Keratinocyte (primary cell): ENCODE measurements at regions not wholly inside any gene's neighbourhood (a gene's known extent, or its start where the extent isn't known, plus 50 kb on each side); places are given as distances from the start of the nearest gene placed in this dataset.

Source experiments
- EZH2 ChIP-seq: IDR thresholded peaks from one replicate; pipeline ENCODE4 v1.6.1; 2012; ENCODE audit warnings: inconsistent platforms, mild to moderate bottlenecking, low read length, moderate library complexity
- TF ChIP-seq, protein P1 (sequence below), 3 experiments: IDR thresholded peaks in 1 of 3; conservative IDR thresholded peaks in 1 of 3; optimal IDR thresholded peaks in 1 of 3; 2 replicates in 2 of 3; 3 replicates in 1 of 3; pipeline versions ENCODE3 to v1.5.1; 2011; ENCODE audit warnings: low read length in 3 of 3, mild to moderate bottlenecking in 3 of 3, moderate library complexity in 2 of 3, control low read depth in 1 of 3, inconsistent platforms in 1 of 3; ENCODE audit not compliant: insufficient read depth in 2 of 3; ENCODE audit errors: extremely low read depth in 1 of 3

DNA sequence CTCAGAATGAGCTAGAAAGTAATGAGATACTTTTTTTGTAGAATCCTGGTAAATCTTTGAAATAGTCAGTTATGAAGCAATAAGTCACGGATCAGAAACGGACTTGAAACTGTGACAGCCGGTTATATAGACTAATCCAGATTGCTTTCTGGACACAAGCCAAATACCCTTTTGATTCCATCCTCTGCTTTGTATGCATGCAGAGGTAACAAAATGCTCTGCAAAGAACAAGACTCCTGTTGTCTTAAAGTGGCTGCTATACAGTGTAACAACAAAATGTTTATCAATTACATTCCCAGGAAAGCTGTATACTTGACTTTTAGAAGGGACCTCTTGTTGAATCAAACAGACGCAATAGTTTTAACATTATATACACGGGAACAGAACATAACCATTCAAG lies 66.5 kb upstream of the STARD13 start:
- TF ChIP-seq EZH2, result no peak
- TF ChIP-seq, protein P1, sequence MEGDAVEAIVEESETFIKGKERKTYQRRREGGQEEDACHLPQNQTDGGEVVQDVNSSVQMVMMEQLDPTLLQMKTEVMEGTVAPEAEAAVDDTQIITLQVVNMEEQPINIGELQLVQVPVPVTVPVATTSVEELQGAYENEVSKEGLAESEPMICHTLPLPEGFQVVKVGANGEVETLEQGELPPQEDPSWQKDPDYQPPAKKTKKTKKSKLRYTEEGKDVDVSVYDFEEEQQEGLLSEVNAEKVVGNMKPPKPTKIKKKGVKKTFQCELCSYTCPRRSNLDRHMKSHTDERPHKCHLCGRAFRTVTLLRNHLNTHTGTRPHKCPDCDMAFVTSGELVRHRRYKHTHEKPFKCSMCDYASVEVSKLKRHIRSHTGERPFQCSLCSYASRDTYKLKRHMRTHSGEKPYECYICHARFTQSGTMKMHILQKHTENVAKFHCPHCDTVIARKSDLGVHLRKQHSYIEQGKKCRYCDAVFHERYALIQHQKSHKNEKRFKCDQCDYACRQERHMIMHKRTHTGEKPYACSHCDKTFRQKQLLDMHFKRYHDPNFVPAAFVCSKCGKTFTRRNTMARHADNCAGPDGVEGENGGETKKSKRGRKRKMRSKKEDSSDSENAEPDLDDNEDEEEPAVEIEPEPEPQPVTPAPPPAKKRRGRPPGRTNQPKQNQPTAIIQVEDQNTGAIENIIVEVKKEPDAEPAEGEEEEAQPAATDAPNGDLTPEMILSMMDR (optimal IDR thresholded peaks at IDR 0.05 in 1 of 3, IDR thresholded peaks at IDR 0.05 in 1 of 3, conservative IDR thresholded peaks at IDR 0.05 in 1 of 3; ENCODE audit: extremely low read depth in 1 of 3, insufficient read depth in 2 of 3, low read length in 3 of 3), result no peak
